ENCODE measurements at regions not wholly inside any gene's neighbourhood (a gene's known extent, or its start where the extent isn't known, plus 50 kb on each side); places are given as distances from the start of the nearest gene placed in this dataset.

GRCh38 chr6:2507016-2507415 lies 243.7 kb downstream of the MYLK4 start:
- H3K36me3 ChIP-seq: no peaks in the 10 kb centered on the region
- no peaks in the 10 kb centered on the region for H3K27me3 ChIP-seq
- no peaks in the 10 kb centered on the region for H3K9me3 ChIP-seq
- TF ChIP-seq CTCF (IDR thresholded peaks at IDR 0.05): no peak
- H3K4me1 ChIP-seq: peaks cover 0 to 5% of the 10 kb centered on the region in 2 donors
- no peak overlapping the region for H3K27ac ChIP-seq
- no peak for DNase-seq (ENCODE audit: low spot score)
- H3K4me3 ChIP-seq: no peak overlapping the region

- DNase-seq (ENCODE audit: low spot score): no peak
These were observed 245.1 kb downstream of the MYLK4 start for GRCh38 chr6:2505624-2506023.

GRCh38 chr6:2504495-2505064 lies 246.1 kb downstream of the MYLK4 start:
- Histone ChIP-seq H3K27me3 (no peaks in the 10 kb centered on the region), H3K27ac (no peak overlapping the region), H3K9me3 (no peaks in the 10 kb centered on the region), H3K4me1 (peaks cover 0 to 5% of the 10 kb centered on the region in 2 donors), H3K36me3 (no peaks in the 10 kb centered on the region), H3K4me3 (no peak overlapping the region)
- no peak for TF ChIP-seq CTCF (IDR thresholded peaks at IDR 0.05)
- no peak for DNase-seq (ENCODE audit: low spot score)

More at GRCh38 chr6:2505624-2506023, 245.1 kb downstream of the MYLK4 start:
- Histone ChIP-seq H3K4me3 (no peak overlapping the region), H3K4me1 (peaks cover 0 to 5% of the 10 kb centered on the region in 2 donors), H3K36me3 (no peaks in the 10 kb centered on the region), H3K27ac (no peak overlapping the region), H3K27me3 (no peaks in the 10 kb centered on the region), H3K9me3 (no peaks in the 10 kb centered on the region)
- TF ChIP-seq CTCF (IDR thresholded peaks at IDR 0.05): no peak

GRCh38 chr6:2503816-2504494 lies 246.8 kb downstream of the MYLK4 start:
- H3K4me1 ChIP-seq: peaks cover 0 to 5% of the 10 kb centered on the region in 2 donors

GRCh38 chr6:2502998-2503674 lies 247.6 kb downstream of the MYLK4 start:
- no peaks in the 10 kb centered on the region for H3K9me3 ChIP-seq
- TF ChIP-seq CTCF (IDR thresholded peaks at IDR 0.05): no peak

More at GRCh38 chr6:2503816-2504494, 246.8 kb downstream of the MYLK4 start:
- H3K27ac ChIP-seq: no peak overlapping the region
- DNase-seq (ENCODE audit: low spot score): no peak
- no peak overlapping the region for H3K4me3 ChIP-seq
- H3K9me3 ChIP-seq: no peaks in the 10 kb centered on the region
- H3K27me3 ChIP-seq: no peaks in the 10 kb centered on the region
- no peaks in the 10 kb centered on the region for H3K36me3 ChIP-seq
- TF ChIP-seq CTCF (IDR thresholded peaks at IDR 0.05): no peak

More at GRCh38 chr6:2502998-2503674, 247.6 kb downstream of the MYLK4 start:
- Histone ChIP-seq H3K4me3 (no peak overlapping the region), H3K4me1 (peaks cover 0 to 5% of the 10 kb centered on the region in 2 donors), H3K27ac (no peak overlapping the region), H3K27me3 (no peaks in the 10 kb centered on the region), H3K36me3 (no peaks in the 10 kb centered on the region)
- DNase-seq (ENCODE audit: low spot score): no peak
